HEK293 (cell line): ENCODE measurements at regions not wholly inside any gene's neighbourhood (a gene's known extent, or its start where the extent isn't known, plus 50 kb on each side); places are given as distances from the start of the nearest gene placed in this dataset.

Source experiments
- CTCF ChIA-PET: fragments of 350-600 bp; formaldehyde crosslinking; extraction: SDS; loops from one replicate; lab custom pipeline; 2021; ENCODE audit warnings: antibody characterized with exemption; lab: Yijun Ruan, JAX
- POLR2A ChIA-PET: fragments of 300-600 bp; formaldehyde crosslinking; extraction: SDS; loops from one replicate; lab custom pipeline; 2020; ENCODE audit warnings: antibody characterized with exemption, inconsistent platforms; lab: Yijun Ruan, JAX
- H3K27ac ChIP-seq: fragments of 200-500 bp; sonication (Bioruptor generic); 2 replicates; pipeline ENCODE4 v1.5.1; 2014; ENCODE audit warnings: low read depth, low read length, control low read depth, inconsistent platforms; ENCODE audit errors: extremely low read depth
- H3K36me3 ChIP-seq, 2 experiments: fragments of 200-500 bp in 1 of 2; sonication (Bioruptor generic) in 1 of 2; 1 replicate in 1 of 2; 2 replicates in 1 of 2; pipeline ENCODE4 v1.5.1; 2014 to 2017; ENCODE audit warnings: inconsistent platforms in 2 of 2, low read length in 2 of 2; ENCODE audit not compliant: control insufficient read depth in 2 of 2, insufficient read depth in 1 of 2
- H3K4me1 ChIP-seq: fragments of 200-500 bp; sonication (Bioruptor generic); 2 replicates; pipeline ENCODE4 v1.5.1; 2014; ENCODE audit warnings: mild to moderate bottlenecking, low read length, inconsistent platforms; ENCODE audit not compliant: control insufficient read depth, insufficient read depth
- H3K4me3 ChIP-seq: 2 replicates; pipeline ENCODE4 v1.5.1; 2011; ENCODE audit warnings: low read depth, mild to moderate bottlenecking, control low read depth, low read length, moderate library complexity
- H3K9me3 ChIP-seq: fragments of 200-500 bp; sonication (Bioruptor generic); 2 replicates; pipeline ENCODE4 v1.5.1; 2014; ENCODE audit warnings: low read depth, low read length, inconsistent platforms; ENCODE audit not compliant: control insufficient read depth, insufficient read depth
- BCL6B ChIP-seq: fragments of 450-650 bp; formaldehyde crosslinking; IDR thresholded peaks from 2 replicates; pipeline ENCODE4 v1.5.1; 2017; ENCODE audit warnings: missing biosample characterization, missing genetic modification characterization
- MEIS1 ChIP-seq: sonication (generic); formaldehyde crosslinking; IDR thresholded peaks from 2 replicates; pipeline ENCODE4 v1.8.1; 2022; ENCODE audit warnings: missing genetic modification reagents, mild to moderate bottlenecking, borderline replicate concordance
- MYNN ChIP-seq: fragments of 450-650 bp; formaldehyde crosslinking; IDR thresholded peaks from 2 replicates; pipeline ENCODE4 v1.5.1; 2016; ENCODE audit warnings: missing biosample characterization, missing genetic modification characterization, borderline replicate concordance
- PBX3 ChIP-seq: sonication (generic); formaldehyde crosslinking; IDR thresholded peaks from 2 replicates; pipeline ENCODE4 v1.8.1; 2022; ENCODE audit warnings: mild to moderate bottlenecking, moderate library complexity, missing genetic modification reagents
- SALL2 ChIP-seq: fragments of 450-650 bp; formaldehyde crosslinking; IDR thresholded peaks from 2 replicates; pipeline ENCODE4 v1.5.0; 2017; ENCODE audit warnings: missing biosample characterization, mild to moderate bottlenecking, missing genetic modification characterization, borderline replicate concordance
- ZBTB49 ChIP-seq: fragments of 450-650 bp; formaldehyde crosslinking; IDR thresholded peaks from 2 replicates; pipeline ENCODE4 v1.5.1; 2016; ENCODE audit warnings: missing biosample characterization, missing genetic modification characterization, low read depth
- ZBTB6 ChIP-seq: fragments of 450-650 bp; formaldehyde crosslinking; IDR thresholded peaks from 2 replicates; pipeline ENCODE4 v1.5.1; 2017; ENCODE audit warnings: missing biosample characterization, missing genetic modification characterization
- ZBTB8A ChIP-seq: fragments of 450-650 bp; formaldehyde crosslinking; IDR thresholded peaks from 2 replicates; pipeline ENCODE4 v1.5.1; 2016; ENCODE audit warnings: missing biosample characterization, missing genetic modification characterization
- ZFHX2 ChIP-seq: fragments of 450-650 bp; formaldehyde crosslinking; conservative IDR thresholded peaks from 2 replicates; pipeline ENCODE4 v1.5.1; 2016; ENCODE audit warnings: missing biosample characterization, missing genetic modification characterization
- ZFP37 ChIP-seq: fragments of 450-650 bp; formaldehyde crosslinking; IDR thresholded peaks from 2 replicates; pipeline ENCODE4 v1.5.1; 2016; ENCODE audit warnings: missing biosample characterization, missing genetic modification characterization
- ZFP69B ChIP-seq: fragments of 450-650 bp; formaldehyde crosslinking; IDR thresholded peaks from 2 replicates; pipeline ENCODE4 v1.5.1; 2016; ENCODE audit warnings: missing biosample characterization, missing genetic modification characterization
- ZNF140 ChIP-seq: fragments of 450-650 bp; formaldehyde crosslinking; IDR thresholded peaks from 2 replicates; pipeline ENCODE4 v1.5.1; 2016; ENCODE audit warnings: missing biosample characterization, missing genetic modification characterization
- ZNF19 ChIP-seq: fragments of 450-650 bp; formaldehyde crosslinking; IDR thresholded peaks from 2 replicates; pipeline ENCODE4; 2016; ENCODE audit warnings: missing biosample characterization, missing genetic modification characterization, low read depth
- ZNF211 ChIP-seq: fragments of 450-650 bp; formaldehyde crosslinking; IDR thresholded peaks from 2 replicates; pipeline ENCODE4 v1.5.1; 2016; ENCODE audit warnings: low read depth, missing biosample characterization, missing genetic modification characterization
- ZNF362 ChIP-seq: fragments of 450-650 bp; formaldehyde crosslinking; IDR thresholded peaks from 2 replicates; pipeline ENCODE4 v1.5.1; 2016; ENCODE audit warnings: missing biosample characterization, missing genetic modification characterization
- ZNF366 ChIP-seq: fragments of 450-650 bp; formaldehyde crosslinking; conservative IDR thresholded peaks from 2 replicates; pipeline ENCODE4 v1.5.1; 2016; ENCODE audit warnings: missing biosample characterization, missing genetic modification characterization
- ZNF513 ChIP-seq: fragments of 450-650 bp; IDR thresholded peaks from 2 replicates; pipeline ENCODE4 v1.5.1; 2018; ENCODE audit warnings: missing biosample characterization, missing genetic modification characterization
- ZNF585B ChIP-seq: fragments of 450-650 bp; formaldehyde crosslinking; IDR thresholded peaks from 2 replicates; pipeline ENCODE4 v1.5.1; 2016; ENCODE audit warnings: missing biosample characterization, missing genetic modification characterization
- ZNF600 ChIP-seq: fragments of 450-650 bp; formaldehyde crosslinking; IDR thresholded peaks from 2 replicates; pipeline ENCODE4 v1.5.1; 2016; ENCODE audit warnings: missing biosample characterization, missing genetic modification characterization
- ZNF624 ChIP-seq: fragments of 450-650 bp; formaldehyde crosslinking; IDR thresholded peaks from 2 replicates; pipeline ENCODE4 v1.5.1; 2017; ENCODE audit warnings: missing biosample characterization, missing genetic modification characterization
- ZNF654 ChIP-seq: fragments of 450-650 bp; formaldehyde crosslinking; IDR thresholded peaks from 2 replicates; pipeline ENCODE4 v1.5.1; 2016; ENCODE audit warnings: low read depth, missing biosample characterization, missing genetic modification characterization
- ZNF677 ChIP-seq: fragments of 450-650 bp; IDR thresholded peaks from 2 replicates; pipeline ENCODE4 v1.5.0; 2018; ENCODE audit warnings: missing biosample characterization, mild to moderate bottlenecking, missing genetic modification characterization, moderate library complexity
- ZNF843 ChIP-seq: fragments of 450-650 bp; formaldehyde crosslinking; IDR thresholded peaks from 2 replicates; pipeline ENCODE4 v1.5.1; 2016; ENCODE audit warnings: missing biosample characterization, missing genetic modification characterization

- TF ChIP-seq MEIS1 (CRISPR knock-in tag) (no peak), ZNF140 (tag by site-specific recombination) (no peak), BCL6B (tag by site-specific recombination) (no peak), ZNF843 (no peak)
Observed at GRCh38 chr4:35520059-35520458, 724.3 kb downstream of the ARAP2 start (continued).

- ChIA-PET POLR2A (no interaction called here), CTCF (interaction anchor here (0.6 kb wide), 1 partner anchor 120 kb away, joined by 3 read pairs; no protein-coding TSS in a partner anchor)
- H3K4me1 ChIP-seq = no peaks in the 10 kb centered on the region
- H3K4me3 ChIP-seq = no peak overlapping the region
- no peaks in the 10 kb centered on the region for H3K9me3 ChIP-seq
- no peaks in the 10 kb centered on the region for H3K36me3 ChIP-seq
- no peak for TF ChIP-seq ZBTB6 (tag by site-specific recombination)
- no peak for TF ChIP-seq ZNF513 (tag by site-specific recombination)
- no peak for TF ChIP-seq MYNN
- TF ChIP-seq ZNF211 (tag by site-specific recombination) = no peak
- no peak for TF ChIP-seq ZNF624
- TF ChIP-seq ZFP69B = no peak
- TF ChIP-seq ZNF362 (tag by site-specific recombination) = no peak
- no peak for TF ChIP-seq ZNF600 (tag by site-specific recombination)
- TF ChIP-seq ZNF654 = no peak
- no peak for TF ChIP-seq ZFP37 (tag by site-specific recombination)
- H3K27ac ChIP-seq = no peak overlapping the region
Observed at GRCh38 chr4:35521682-35522081, 722.6 kb downstream of the ARAP2 start.

- POLR2A ChIA-PET = no interaction called here
- no peak overlapping the region for H3K27ac ChIP-seq
- H3K4me1 ChIP-seq = no peaks in the 10 kb centered on the region
- H3K9me3 ChIP-seq = no peaks in the 10 kb centered on the region
- no peaks in the 10 kb centered on the region for H3K36me3 ChIP-seq
- H3K4me3 ChIP-seq = no peak overlapping the region
- CTCF ChIA-PET = interaction anchor here (1.3 kb wide), 1 partner anchor 72 kb away, joined by 4 read pairs; no protein-coding TSS in a partner anchor
- TF ChIP-seq ZFHX2 (tag by site-specific recombination) (no peak), PBX3 (no peak), ZNF366 (tag by site-specific recombination) (no peak), ZNF585B (tag by site-specific recombination) (no peak), ZNF677 (tag by site-specific recombination) (no peak), ZBTB49 (tag by site-specific recombination) (no peak), ZNF19 (tag by site-specific recombination) (no peak), SALL2 (tag by site-specific recombination) (no peak), ZBTB8A (no peak)
Observed at GRCh38 chr4:35525192-35525978, 718.9 kb downstream of the ARAP2 start.
